Esophagus muscularis mucosa (tissue), 4 donors: ENCODE measurements at regions not wholly inside any gene's neighbourhood (a gene's known extent, or its start where the extent isn't known, plus 50 kb on each side); places are given as distances from the start of the nearest gene placed in this dataset.

Source experiments
- CTCF ChIP-seq, 3 experiments: fragments of 200-600 bp in 2 of 3; fragments of 450-650 bp in 1 of 3; sonication (generic) in 2 of 3; IDR thresholded peaks; one replicate each; pipeline ENCODE4 v1.5.1; 2017 to 2019; ENCODE audit warnings: antibody characterized with exemption in 3 of 3, mild to moderate bottlenecking in 2 of 3, moderate library complexity in 1 of 3
- EP300 ChIP-seq: sonication (generic); formaldehyde crosslinking; IDR thresholded peaks from one replicate; pipeline ENCODE4 v1.6.1; 2017; ENCODE audit warnings: antibody characterized with exemption
- POLR2AphosphoS5 ChIP-seq, 2 donors: sonication (generic); formaldehyde crosslinking; IDR thresholded peaks; one replicate each; pipeline ENCODE4 v1.6.1; 2017; ENCODE audit warnings: antibody characterized with exemption in 2 of 2

DNA sequence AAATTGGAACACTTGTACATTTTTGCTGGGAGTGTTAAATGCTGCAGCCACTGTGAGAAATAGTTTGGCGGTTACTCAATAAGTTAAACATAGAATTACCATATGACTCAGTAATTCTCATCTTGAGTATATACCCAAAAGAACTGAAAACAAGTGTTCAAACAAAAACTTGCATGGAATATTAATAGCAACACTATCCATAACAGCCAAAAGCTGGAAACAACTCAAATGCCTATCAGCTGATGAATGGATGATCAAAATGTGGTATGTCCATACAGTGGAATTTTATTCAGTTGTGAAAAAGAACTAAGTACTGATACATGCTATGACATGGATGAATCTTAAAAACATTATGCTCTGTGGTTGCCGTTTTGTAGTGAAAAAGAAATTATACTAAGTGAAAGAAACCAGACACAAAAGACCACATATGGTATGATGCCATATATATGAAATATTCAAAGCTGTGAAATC lies 63.0 kb upstream of the SP4 start:
- TF ChIP-seq CTCF (IDR thresholded peaks at IDR 0.05) (no peak), EP300 (no peak), POLR2AphosphoS5 (IDR thresholded peaks at IDR 0.05) (no peak)
